HG03108 (cell line): ENCODE measurements at regions not wholly inside any gene's neighbourhood (a gene's known extent, or its start where the extent isn't known, plus 50 kb on each side); places are given as distances from the start of the nearest gene placed in this dataset.

Source experiments
- ATAC-seq: cut with Tn5 transposase; IDR thresholded peaks from one replicate; pipeline ENCODE4 v1.9.1; 2021; ENCODE audit warnings: moderate library complexity; ENCODE audit not compliant: unreplicated experiment

DNA sequence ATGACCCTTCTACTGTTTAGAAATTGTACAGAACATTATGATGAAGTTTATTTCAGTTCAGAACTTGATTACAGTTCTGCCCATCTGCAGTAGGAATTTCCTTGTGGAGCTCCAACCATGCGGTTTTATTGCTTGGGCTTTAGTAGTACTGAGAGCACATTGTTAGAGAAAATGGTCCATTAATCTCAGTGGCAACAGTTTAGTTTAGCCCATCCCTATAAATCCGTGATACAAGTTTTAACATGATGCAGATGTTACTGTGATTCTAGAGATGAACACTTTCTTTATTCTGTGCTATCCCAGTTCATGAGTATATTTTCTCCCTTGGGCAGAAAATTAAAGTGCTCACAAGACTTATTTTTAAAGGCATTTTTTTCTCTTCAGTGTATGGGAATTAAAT is 84.8 kb upstream of the FZD8 start:
- no peak for ATAC-seq

DNA sequence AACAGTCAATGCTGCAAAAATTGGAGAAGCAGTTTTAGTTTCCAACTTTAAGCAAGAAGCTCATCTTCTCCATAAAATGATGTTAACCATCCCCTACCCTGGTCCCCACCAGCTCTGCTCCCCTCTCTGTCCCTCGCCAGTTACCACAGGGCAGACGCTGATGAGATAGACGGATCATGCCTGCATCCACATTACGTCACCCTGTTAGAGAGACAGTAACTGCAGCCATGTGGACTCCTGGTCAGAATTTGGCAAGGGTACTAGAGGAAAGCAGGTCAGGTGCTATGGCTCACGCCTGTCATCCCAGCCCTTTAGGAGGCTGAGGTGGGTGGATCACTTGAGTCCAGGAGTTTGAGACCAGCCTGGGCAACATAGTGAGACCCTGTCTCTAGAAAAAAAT is 81.9 kb upstream of the FZD8 start:
- no peak for ATAC-seq

DNA sequence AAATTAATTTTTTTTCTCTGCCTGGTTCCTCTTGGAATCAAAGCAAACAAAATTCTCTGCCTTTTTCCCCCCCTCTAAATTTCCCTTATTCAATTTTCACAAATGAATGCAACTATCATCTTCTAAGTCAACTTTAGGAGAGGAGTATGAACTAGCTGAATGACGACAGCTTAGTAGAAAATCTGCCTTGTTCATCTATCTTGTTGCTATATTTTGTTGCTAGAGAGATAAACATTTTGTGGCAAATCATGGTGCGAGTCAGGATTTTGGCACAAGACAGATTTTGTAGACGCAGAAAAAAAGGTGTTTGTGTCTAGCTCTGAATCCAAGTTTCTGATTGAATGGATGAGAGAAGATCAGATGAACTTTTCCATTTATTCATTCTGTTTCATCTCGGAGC is 81.0 kb upstream of the FZD8 start:
- ATAC-seq = no peak

DNA sequence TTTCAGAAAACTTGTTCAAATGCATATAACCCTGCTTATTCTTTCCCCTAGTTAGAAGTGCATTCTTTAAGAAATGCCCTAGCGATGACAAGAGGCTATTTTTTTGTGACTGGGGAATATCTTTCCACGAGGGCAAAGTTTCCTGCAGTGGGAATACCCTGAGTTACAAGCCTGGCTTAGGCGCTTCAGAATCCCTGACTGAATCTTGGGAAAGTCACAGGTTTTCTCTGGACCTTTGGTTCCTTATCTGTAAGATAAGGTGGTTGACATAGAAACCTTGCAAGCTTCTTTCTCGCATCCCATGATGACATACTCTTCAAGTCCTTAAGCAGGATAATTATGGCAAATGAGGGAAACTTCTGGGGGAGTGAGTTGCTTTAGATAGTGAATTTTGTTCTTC is 80.5 kb upstream of the FZD8 start:
- no peak for ATAC-seq

DNA sequence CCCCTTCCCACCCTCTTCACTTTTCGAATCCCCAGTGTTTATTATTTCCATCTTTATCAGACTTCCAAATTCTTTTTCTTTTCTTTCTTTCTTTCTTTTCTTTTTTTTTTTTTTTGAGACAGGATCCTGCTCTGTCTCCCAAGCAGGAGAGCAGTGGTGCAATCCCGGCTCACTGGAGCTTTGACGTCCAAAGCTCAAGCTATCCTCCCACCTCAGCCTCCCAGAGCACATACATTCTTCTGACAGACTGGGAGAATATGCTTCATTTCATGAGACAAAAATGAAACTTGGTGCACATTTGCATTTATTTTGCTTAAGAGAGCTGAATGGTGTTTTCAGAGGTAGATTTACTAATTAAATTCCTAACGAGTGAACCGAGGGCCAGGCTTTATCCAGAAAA is 80.1 kb upstream of the FZD8 start:
- ATAC-seq = no peak

DNA sequence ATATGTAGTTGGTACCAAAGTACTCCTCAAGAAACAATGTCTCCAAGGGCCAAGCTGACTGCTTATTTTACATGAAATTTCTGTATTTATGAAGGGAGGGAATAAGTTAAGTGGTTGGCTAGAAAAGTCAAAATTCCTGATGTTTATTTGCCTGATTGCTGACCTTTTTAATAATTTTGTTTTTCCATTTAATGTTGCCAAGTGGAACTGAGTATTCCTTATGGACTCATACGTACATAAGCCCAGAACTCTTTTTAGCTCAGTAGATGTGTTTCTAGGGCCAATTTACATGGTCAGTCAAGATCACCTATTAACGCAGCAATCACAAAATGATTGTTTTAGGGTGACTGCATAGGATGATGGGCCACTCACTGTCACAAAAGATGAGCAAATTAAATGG is 78.3 kb upstream of the FZD8 start:
- no peak for ATAC-seq

DNA sequence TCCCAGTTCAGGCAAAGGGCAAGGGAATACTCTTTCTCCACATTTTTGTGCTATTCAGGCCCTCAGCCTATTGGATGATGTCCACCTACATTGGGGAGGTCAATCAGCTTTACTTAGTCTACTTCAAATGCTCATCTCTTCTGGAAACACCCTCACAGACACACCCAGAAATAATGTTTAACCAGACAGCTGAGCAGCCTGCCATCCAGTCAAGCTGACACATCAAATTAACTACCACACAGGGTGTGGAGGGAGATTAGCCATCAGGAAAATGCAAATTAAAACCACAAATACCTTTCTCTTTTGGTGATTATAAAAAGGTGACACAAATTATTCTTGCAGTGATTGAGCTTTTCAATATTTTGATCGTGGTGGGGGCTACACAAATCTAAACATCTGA is 74.7 kb upstream of the FZD8 start:
- ATAC-seq = no peak

DNA sequence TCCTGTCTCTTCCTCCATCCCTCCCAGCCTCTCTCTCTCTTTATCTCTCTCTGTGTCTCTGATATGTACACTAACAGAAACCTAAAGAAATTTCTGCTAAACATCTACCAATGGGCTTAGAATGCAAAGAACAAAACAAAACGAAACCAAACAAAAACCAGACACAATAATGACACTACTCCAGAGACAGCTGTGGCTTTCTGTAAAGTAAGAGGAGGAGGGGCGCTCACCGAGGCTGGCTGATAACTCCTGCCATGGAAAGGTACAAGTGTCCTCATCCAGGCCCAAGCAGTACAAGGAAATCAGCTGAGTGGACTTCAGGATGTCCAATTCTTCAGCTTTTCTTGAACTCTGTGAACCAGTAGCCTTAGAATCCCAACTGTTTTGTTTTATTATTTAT is 70.4 kb upstream of the FZD8 start:
- ATAC-seq = no peak

DNA sequence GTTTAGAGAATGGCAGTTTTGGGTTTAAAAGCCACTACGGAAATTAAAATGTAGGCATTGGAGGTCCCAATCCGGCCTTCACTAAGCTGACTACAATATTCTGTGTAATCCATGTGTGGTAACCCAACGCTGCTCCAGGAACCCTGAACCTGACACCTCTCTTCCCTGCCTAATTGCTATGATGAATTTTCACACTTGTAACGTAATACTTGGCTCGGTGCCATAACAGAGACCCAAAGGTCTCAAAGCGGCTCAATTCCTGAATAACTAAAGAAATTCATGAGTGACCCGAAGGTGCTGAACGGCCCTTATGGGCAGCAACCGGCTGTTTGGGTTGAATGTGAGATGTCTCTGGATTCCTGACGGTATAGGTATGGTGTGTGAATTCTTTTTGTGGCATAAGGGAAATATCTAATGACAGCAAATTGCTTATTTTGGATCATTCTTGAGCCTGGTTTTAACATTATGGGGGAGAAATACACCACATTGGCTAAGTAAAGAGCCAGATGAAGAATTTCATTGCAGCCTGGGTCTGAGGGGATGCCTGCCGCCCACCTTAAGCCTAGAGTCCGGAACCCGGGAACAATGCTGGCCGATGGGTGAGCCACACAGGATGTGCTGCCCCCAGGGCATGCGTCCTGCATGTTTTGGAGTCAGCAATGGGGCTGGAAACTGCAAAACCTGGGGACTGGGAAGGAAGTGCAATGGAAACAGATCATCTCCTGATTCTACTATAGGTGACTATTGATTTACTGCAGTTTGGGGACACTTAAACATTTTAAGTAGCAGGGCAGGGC is 69.7 kb upstream of the FZD8 start:
- ATAC-seq = no peak

DNA sequence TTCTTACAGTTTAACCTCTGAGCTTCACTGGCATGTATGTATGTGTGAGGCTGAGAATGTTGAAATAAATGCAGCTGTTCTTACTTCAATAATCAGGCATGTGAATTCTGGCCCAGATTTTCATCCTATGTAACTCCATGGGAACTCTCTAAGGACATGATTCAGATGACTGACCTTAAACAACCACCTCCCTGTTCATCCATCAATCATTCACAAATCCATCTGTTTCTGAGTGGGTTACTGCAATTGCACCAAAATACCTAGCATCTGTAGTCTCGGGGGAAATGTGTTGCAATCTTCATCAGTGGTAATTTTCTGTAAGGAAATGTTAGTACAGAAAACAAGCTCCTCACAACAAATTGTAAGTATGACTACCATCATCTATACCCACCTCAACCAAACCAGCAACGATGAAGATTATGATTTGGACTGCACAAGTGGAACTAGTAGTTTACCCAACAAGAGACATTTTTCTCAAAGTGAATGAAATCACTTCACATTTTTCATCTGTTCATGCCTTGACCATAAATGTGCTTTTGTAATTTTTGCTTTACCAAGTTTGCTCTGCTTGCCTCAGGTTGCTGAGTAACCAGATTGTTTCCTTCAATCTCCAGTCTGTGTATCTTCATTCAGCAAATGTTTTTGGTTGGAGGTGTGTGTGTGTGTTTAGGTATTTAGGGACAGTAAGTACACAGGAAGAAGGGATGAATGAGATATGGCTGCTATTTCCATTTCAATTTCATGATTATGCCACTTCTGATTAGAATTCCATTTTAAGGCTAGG is 65.7 kb upstream of the FZD8 start:
- no peak for ATAC-seq

DNA sequence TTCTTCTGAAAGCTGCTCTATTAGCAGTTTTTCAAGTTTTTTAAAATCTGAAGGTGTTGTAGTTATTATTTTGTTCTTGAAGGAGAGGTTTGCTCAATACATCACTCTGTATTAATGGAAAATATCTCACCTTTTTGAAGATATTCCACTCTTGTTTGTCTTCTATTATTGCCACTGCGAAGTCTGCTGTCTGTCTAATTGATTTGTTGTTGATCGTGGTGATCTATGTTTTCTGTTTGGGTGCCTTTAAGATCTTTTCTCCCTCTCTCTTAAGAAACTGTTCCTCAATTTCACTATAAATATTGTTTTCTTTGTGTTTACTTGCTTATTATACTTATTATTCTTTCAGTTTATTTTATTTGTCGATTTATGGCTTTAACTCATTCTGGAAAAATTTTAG is 64.9 kb upstream of the FZD8 start:
- no peak for ATAC-seq

DNA sequence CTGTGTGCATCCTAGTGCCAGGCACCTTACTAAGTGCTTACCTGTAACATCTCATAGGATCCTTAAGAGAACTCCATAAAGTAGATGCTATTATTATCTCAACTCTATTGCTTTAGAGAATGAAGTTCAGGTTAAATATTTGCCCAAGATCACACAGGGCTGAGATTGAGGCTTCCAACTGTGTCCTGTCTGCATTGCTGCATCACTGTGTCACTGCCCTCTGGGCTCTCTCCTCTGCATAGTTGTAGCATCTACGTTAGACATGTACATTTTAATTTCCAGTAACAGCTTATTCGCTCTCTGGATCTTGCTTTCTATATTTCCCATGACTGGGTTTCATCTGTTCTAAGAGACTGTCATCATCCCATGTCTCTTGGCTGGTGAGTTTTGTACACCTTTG is 63.6 kb upstream of the FZD8 start:
- ATAC-seq = no peak

DNA sequence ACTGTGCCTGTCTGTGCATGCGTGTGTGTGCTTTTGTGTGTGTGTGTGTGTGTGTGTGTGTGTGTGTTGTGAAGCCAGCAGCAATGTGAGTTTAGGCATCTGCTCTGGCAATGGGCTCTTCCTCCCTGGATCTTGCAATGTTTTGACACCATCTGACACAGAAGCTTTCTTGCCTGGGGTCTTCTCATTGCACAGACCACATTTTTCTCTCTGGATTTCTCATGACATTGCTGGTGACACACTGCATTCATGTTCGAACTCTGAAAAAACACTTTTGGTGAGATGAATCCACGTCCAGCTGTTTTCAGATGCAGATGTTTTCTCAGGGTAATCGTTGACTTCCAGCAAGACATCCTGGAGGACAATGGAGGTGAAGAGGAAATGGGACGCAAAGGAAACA is 63.0 kb upstream of the FZD8 start:
- ATAC-seq = no peak

DNA sequence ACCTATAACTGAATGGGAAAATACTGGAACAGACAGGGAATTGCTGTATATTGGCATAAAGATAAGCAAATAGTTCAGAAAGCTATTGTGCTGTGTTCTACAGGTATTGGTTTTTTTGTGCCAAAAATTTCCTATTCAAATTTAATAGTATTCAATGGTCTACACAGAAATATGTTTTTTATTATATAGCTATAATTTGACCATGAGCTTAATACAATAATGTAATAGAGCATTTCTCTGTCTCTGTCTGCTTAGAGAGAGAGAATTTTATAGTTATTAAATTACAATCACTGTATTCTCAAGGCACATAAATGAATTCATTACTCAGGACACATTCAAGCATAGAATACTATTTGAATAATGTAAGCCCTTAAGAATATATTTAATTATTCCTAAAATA is 62.3 kb upstream of the FZD8 start:
- no peak for ATAC-seq

DNA sequence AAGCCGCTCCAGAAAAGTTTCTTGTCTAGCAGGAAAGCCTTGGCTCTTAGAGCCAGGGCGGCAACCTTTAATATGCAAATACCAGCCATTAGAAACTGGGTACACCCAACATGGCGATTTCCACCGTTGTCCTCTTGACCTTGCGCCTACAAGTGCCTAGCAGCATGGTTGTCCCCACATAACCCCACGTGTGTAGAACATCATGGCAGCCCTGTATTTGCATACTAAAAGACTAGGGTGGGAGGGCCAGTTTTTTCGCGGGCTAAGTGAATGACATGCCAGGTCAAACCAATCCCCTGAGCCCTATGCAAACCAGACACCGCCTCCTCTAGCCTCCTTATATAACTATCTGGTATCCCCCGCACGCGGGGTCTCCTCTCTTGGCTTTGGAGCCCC is 58.4 kb upstream of the FZD8 start:
- ATAC-seq = no peak

DNA sequence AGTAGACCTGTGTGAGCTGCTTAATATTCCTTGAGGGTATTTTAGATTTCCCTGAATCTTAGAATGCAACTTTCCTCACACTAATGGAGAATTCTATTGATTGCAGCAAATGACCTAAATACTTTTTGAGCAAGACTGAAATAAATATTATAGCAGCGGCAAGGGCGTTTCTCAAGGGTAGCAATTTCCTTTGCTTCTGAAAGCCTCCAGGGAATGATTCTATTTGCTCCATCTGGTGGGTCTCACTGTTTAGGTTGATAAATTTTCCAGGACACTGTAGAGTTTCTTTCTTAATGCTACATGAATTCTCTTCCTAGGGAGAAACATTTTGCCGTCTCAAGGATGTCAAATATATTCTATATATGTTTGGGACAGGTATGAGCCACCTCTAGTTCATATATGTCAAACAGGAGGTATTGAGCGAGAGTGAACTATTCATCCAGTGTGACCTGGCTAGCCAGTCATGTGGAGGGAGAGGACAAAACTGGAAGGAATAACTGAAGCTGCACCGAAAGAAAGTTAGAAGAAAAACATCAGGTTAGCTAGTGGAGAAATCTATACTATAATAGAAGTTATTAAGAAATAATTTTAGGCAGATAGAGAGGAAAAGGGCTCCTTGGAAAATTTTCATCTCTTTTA is 57.9 kb upstream of the FZD8 start:
- no peak for ATAC-seq

DNA sequence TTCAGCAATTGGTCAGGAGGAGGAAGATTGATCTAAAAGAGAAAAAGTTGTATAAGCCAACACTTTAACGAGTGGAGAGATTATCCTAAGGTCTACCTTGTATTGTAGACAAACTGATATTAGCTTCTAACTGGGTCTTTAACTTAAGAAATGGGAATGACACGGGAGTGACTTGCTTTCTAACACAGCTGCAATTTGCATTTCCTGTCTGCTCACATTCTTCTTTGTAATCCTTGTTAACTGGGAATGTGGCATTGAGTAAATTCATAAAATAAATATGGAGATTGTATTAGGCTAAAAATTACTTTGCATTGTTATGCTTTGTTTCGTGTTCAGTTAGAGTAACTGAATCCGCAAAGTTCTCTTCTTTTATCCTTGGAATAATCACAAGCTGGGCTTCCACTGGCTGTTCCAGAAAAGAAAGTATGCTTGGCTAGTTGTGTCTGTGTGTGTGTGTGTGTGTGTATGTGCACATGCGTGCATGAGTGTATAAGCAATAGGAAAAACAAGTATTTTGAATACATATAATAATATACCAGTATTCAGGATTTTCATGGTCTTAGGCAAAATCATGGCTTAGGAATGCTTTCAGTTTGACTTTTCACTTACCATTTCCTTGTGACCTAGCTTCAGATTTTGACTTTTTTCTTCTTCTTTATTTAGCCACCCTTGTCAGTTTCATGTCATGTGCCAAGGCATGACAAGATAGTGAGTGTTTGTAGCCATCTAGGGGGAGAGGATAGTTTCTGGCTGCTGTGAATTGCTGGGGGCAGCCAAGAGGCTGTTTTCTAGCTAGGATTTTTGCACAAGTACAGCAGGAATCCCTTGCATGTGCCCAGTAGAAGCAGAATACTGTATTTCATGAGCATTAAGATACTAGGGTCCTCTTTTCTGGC is 54.5 kb upstream of the FZD8 start:
- no peak for ATAC-seq

DNA sequence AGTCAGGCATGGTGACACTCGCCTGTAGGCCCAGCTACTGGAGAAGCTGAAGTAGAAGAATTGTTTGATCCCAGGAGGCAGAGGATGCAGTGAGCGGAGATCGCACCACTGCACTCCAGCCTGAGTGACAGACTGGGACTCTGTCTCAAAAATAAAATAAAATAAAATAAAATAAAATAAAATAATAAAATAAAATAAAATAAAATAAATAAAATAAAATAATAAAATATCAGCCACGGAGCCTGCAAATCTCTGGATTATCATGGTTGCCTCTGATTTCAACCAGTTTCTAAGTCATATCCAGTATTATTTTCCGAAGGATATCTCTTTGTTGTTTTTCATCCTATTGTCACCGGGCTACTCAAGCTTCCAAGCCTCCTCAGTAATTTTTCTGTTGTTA is 51.7 kb upstream of the FZD8 start:
- ATAC-seq = no peak
